HepG2 (cell line): ENCODE measurements at regions not wholly inside any gene's neighbourhood (a gene's known extent, or its start where the extent isn't known, plus 50 kb on each side); places are given as distances from the start of the nearest gene placed in this dataset.

Experiments used
- ATAC-seq: fragments of 200-7000 bp; cut with Tn5 transposase; 3 replicates; pipeline ENCODE4 v1.9.1; 2020; ENCODE audit warnings: mild to moderate bottlenecking, moderate library complexity
- BruUV-seq: library from RNA; stranded (reverse); fragments of 400-500 nt; replicated peaks from 2 replicates; lab custom pipeline; 2021; lab: Mats Ljungman, UMichigan
- CTCF ChIA-PET: fragments of 300-600 bp; formaldehyde crosslinking; extraction: SDS; loops from one replicate; lab custom pipeline; 2021; ENCODE audit warnings: low total read pairs, inconsistent platforms, low intra/inter-chr PET ratio; lab: Yijun Ruan, JAX
- POLR2A ChIA-PET: fragments of 350-600 bp; sonication (Branson Sonifier 250); formaldehyde crosslinking; loops from one replicate; lab custom pipeline; 2020; ENCODE audit warnings: antibody characterized with exemption, inconsistent platforms; lab: Yijun Ruan, JAX
- DNase-seq: peaks from one replicate; pipeline ENCODE4 v3.0.0-alpha.2; 2015; ENCODE audit warnings: low spot score
- FAIRE-seq: peaks from 3 replicates; lab custom pipeline; 2011; peaks lifted over from hg19 to GRCh38; lab: Jason Lieb, UNC
- H2AFZ ChIP-seq: one replicate; pipeline ENCODE4 v1.6.1; 2011; ENCODE audit warnings: low read length, inconsistent platforms
- H3K27ac ChIP-seq: fragments of 300-600 bp; 3 replicates; pipeline ENCODE4 v1.8.0; 2011; ENCODE audit warnings: mixed run types, mild to moderate bottlenecking, mixed read lengths, low read length, inconsistent platforms; ENCODE audit not compliant: insufficient read depth; ENCODE audit errors: extremely low read length
- H3K27me3 ChIP-seq, 2 experiments: fragments of 200-600 bp in 1 of 2; 2 replicates in 1 of 2; 3 replicates in 1 of 2; pipeline versions ENCODE4 v1.6.0 to v1.8.0; 2011; ENCODE audit warnings: low read length in 2 of 2, mild to moderate bottlenecking in 2 of 2, moderate library complexity in 2 of 2, inconsistent platforms in 1 of 2; ENCODE audit not compliant: insufficient read depth in 2 of 2, control insufficient read depth in 1 of 2
- H3K36me3 ChIP-seq, 2 experiments: fragments of 200-600 bp in 1 of 2; replicated peaks in 1 of 2; 2 replicates in 1 of 2; 3 replicates in 1 of 2; pipeline versions ENCODE4 v1.5.1 to v1.8.0; 2011; ENCODE audit warnings: low read length in 2 of 2, inconsistent platforms in 1 of 2; ENCODE audit not compliant: insufficient read depth in 2 of 2, control insufficient read depth in 1 of 2
- H3K4me1 ChIP-seq: 2 replicates; pipeline ENCODE4 v1.5.1; 2012; ENCODE audit warnings: low read length, inconsistent platforms; ENCODE audit not compliant: insufficient read depth
- H3K4me2 ChIP-seq: 2 replicates; pipeline ENCODE4 v1.6.0; 2011; ENCODE audit warnings: low read depth, low read length, inconsistent platforms
- H3K4me3 ChIP-seq, 3 experiments: fragments of 200-600 bp in 1 of 3; sonication (generic), shearing (Covaris generic) in 1 of 3; replicated peaks in 1 of 3; 2 replicates each; pipeline ENCODE4 v1.5.1; 2011 to 2016; ENCODE audit warnings: low read length in 3 of 3, inconsistent platforms in 2 of 3, low read depth in 2 of 3, mild to moderate bottlenecking in 2 of 3, control low read depth in 1 of 3, mixed read lengths in 1 of 3; ENCODE audit not compliant: insufficient read depth in 1 of 3
- H3K79me2 ChIP-seq: one replicate; pipeline ENCODE4 v1.6.1; 2011; ENCODE audit warnings: low read length, inconsistent platforms; ENCODE audit not compliant: insufficient read depth
- H3K9ac ChIP-seq: 2 replicates; pipeline ENCODE4 v1.6.0; 2011; ENCODE audit warnings: mild to moderate bottlenecking, low read depth, low read length, inconsistent platforms; ENCODE audit not compliant: insufficient read depth
- H3K9me3 ChIP-seq: 2 replicates; pipeline ENCODE4 v1.5.1; 2012; ENCODE audit warnings: mild to moderate bottlenecking, low read length
- H4K20me1 ChIP-seq: 2 replicates; pipeline ENCODE4 v1.6.0; 2011; ENCODE audit warnings: inconsistent platforms, mild to moderate bottlenecking, low read length, moderate library complexity; ENCODE audit not compliant: insufficient read depth
- BRD4 ChIP-seq: sonication (generic); formaldehyde crosslinking; IDR thresholded peaks from 2 replicates; pipeline ENCODE4 v1.4.0; 2020; ENCODE audit warnings: missing genetic modification reagents
- DDIT3 ChIP-seq: sonication (generic); formaldehyde crosslinking; IDR thresholded peaks from 2 replicates; pipeline ENCODE4 v1.4.0; 2020; ENCODE audit warnings: mild to moderate bottlenecking, missing genetic modification reagents
- FLYWCH1 ChIP-seq: sonication (generic); formaldehyde crosslinking; IDR thresholded peaks from 2 replicates; pipeline ENCODE4 v1.8.1; 2023; ENCODE audit warnings: mild to moderate bottlenecking, missing genetic modification reagents
- GTF3A ChIP-seq: sonication (generic); formaldehyde crosslinking; conservative IDR thresholded peaks from 2 replicates; pipeline ENCODE4 v1.4.0; 2020; ENCODE audit warnings: mild to moderate bottlenecking, missing genetic modification reagents
- KLF16 ChIP-seq, 2 experiments: sonication (generic) in 1 of 2; formaldehyde crosslinking in 1 of 2; IDR thresholded peaks; 2 replicates each; pipeline versions ENCODE4 v1.6.1 to v1.8.0; 2016 to 2023; ENCODE audit warnings: missing genetic modification reagents in 2 of 2, missing compliant biosample characterization in 1 of 2
- NAIF1 ChIP-seq: sonication (generic); formaldehyde crosslinking; IDR thresholded peaks from 2 replicates; pipeline ENCODE4 v1.5.0; 2020; ENCODE audit warnings: mild to moderate bottlenecking, missing genetic modification reagents, borderline replicate concordance
- PAWR ChIP-seq: sonication (generic); formaldehyde crosslinking; IDR thresholded peaks from 2 replicates; pipeline ENCODE4 v1.4.0; 2020; ENCODE audit warnings: missing genetic modification reagents, mild to moderate bottlenecking, borderline replicate concordance
- SUZ12 ChIP-seq: fragments of 150-350 bp; IDR thresholded peaks from 2 replicates; pipeline ENCODE4 v1.6.1; 2014; ENCODE audit warnings: low read depth, low read length
- THAP9 ChIP-seq: sonication (generic); formaldehyde crosslinking; IDR thresholded peaks from 2 replicates; pipeline ENCODE4; 2020; ENCODE audit warnings: missing genetic modification reagents, mild to moderate bottlenecking, borderline replicate concordance
- XBP1 ChIP-seq: sonication (generic); formaldehyde crosslinking; IDR thresholded peaks from 2 replicates; pipeline ENCODE4 v1.5.0; 2020; ENCODE audit warnings: missing genetic modification reagents
- ZBTB2 ChIP-seq: sonication (generic); formaldehyde crosslinking; IDR thresholded peaks from 2 replicates; pipeline ENCODE4 v1.8.0; 2022; ENCODE audit warnings: low read depth, missing genetic modification reagents
- ZNF160 ChIP-seq: sonication (generic); formaldehyde crosslinking; IDR thresholded peaks from 2 replicates; pipeline ENCODE4 v1.8.0; 2022; ENCODE audit warnings: mild to moderate bottlenecking, inconsistent platforms, missing genetic modification reagents
- ZNF224 ChIP-seq: sonication (generic); formaldehyde crosslinking; IDR thresholded peaks from 2 replicates; pipeline ENCODE4 v1.5.0; 2020; ENCODE audit warnings: mild to moderate bottlenecking, missing genetic modification reagents
- ZNF225 ChIP-seq: sonication (generic); formaldehyde crosslinking; IDR thresholded peaks from 2 replicates; pipeline ENCODE4 v1.4.0; 2020; ENCODE audit warnings: mild to moderate bottlenecking, missing genetic modification reagents
- ZNF781 ChIP-seq: sonication (generic); formaldehyde crosslinking; IDR thresholded peaks from 2 replicates; pipeline ENCODE4 v1.5.1; 2020; ENCODE audit warnings: borderline replicate concordance, mild to moderate bottlenecking, missing genetic modification reagents; ENCODE audit errors: not compliant biosample characterization
- WGBS: methylation state at CpG from one replicate; pipeline ENCODE4 v1.1.6; 2017; ENCODE audit warnings: low lambda C conversion rate; 5-methylcytosine and 5-hydroxymethylcytosine counted together
- in situ Hi-C: cut with HindIII; loops from 2 replicates; pipeline ENCODE4 v1.10.0; 2017; ENCODE audit warnings: low pct_unique_long_range_greater_than_20kb; ENCODE audit not compliant: extremely low pct_ligation_motif_present
- intact Hi-C: fragments of 100-400 bp; cut with micrococcal nuclease; formaldehyde crosslinking; loops from one replicate; pipeline ENCODE4 v1.10.0; 2022; ENCODE audit not compliant: unreplicated experiment

GRCh38 chr5:62942384-62942783 lies 363.8 kb downstream of the LRRC70 start:
- no TSS peak for BruUV-seq
- no peak for ATAC-seq
- ChIA-PET POLR2A (no interaction called here), CTCF (no interaction called here)
- no peak overlapping the region for H2AFZ ChIP-seq
- no peak for TF ChIP-seq SUZ12
- TF ChIP-seq BRD4 (CRISPR knock-in tag): no peak
- TF ChIP-seq KLF16 (CRISPR knock-in tag; IDR thresholded peaks at IDR 0.05): no peak
- no peak for TF ChIP-seq ZNF224 (CRISPR knock-in tag)
- no peak for TF ChIP-seq XBP1 (CRISPR knock-in tag)
- TF ChIP-seq ZNF781 (CRISPR knock-in tag): no peak
- no peak for TF ChIP-seq ZBTB2 (CRISPR knock-in tag)
- TF ChIP-seq THAP9 (CRISPR knock-in tag): no peak
- no peak for TF ChIP-seq FLYWCH1 (CRISPR knock-in tag)
- no peak for TF ChIP-seq ZNF225 (CRISPR knock-in tag)
- no peak for TF ChIP-seq DDIT3 (CRISPR knock-in tag)
- no peak for TF ChIP-seq ZNF160 (CRISPR knock-in tag)
- no peak for TF ChIP-seq PAWR
- no peak for TF ChIP-seq NAIF1 (CRISPR knock-in tag)
- no peak for TF ChIP-seq GTF3A
- DNase-seq: no peak
- in situ Hi-C loops: no loop called here
- no peak overlapping the region for H3K4me2 ChIP-seq
- no peaks in the 10 kb centered on the region for H3K27me3 ChIP-seq
- no peaks in the 10 kb centered on the region for H4K20me1 ChIP-seq
- H3K27ac ChIP-seq: no peak overlapping the region
- no peaks in the 10 kb centered on the region for H3K9me3 ChIP-seq
- no peaks in the 10 kb centered on the region for H3K79me2 ChIP-seq
- FAIRE-seq: no peak
- H3K36me3 ChIP-seq: no peaks in the 10 kb centered on the region
- WGBS: 29% methylated on average over 4 of the region's 4 CpGs
- intact Hi-C loops: no loop called here
- peaks cover 22% of the 10 kb centered on the region for H3K4me1 ChIP-seq
- no peak overlapping the region for H3K4me3 ChIP-seq
- H3K9ac ChIP-seq: no peak overlapping the region
